GM19397 (cell line): ENCODE measurements at regions not wholly inside any gene's neighbourhood (a gene's known extent, or its start where the extent isn't known, plus 50 kb on each side); places are given as distances from the start of the nearest gene placed in this dataset.

Experiments
- ATAC-seq: cut with Tn5 transposase; IDR thresholded peaks from one replicate; pipeline ENCODE4 v1.9.1; 2021; ENCODE audit warnings: mild to moderate bottlenecking, moderate library complexity; ENCODE audit not compliant: unreplicated experiment

- no peak for ATAC-seq
Observed at GRCh38 chr5:33343676-33344327, 97.0 kb upstream of the TARS1 start.

GRCh38 chr5:33346534-33346933 is 94.2 kb upstream of the TARS1 start:
- ATAC-seq = no peak

- ATAC-seq = no peak
Observed at GRCh38 chr5:33361781-33362180, 79.0 kb upstream of the TARS1 start.

- no peak for ATAC-seq
Observed at GRCh38 chr5:33362915-33363314, 77.8 kb upstream of the TARS1 start.

DNA sequence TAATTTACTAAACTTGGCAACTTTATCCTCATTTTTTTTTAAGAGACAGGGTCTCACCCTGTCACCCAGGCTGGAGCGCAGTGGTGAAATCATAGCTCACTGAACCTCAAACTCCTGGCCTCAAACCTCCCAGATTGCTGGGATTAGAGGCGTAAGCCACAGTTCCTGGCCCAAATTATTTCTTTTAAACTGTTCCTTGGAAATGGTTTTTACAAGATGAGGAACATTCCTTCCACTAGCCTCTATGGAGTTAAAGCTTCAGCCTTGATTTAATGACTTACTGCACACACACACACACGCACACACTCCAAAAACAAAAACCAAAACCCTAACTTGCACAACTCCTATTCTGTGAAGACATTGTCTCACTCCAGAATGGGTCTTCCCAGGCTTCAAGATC is 77.2 kb upstream of the TARS1 start:
- ATAC-seq = no peak

DNA sequence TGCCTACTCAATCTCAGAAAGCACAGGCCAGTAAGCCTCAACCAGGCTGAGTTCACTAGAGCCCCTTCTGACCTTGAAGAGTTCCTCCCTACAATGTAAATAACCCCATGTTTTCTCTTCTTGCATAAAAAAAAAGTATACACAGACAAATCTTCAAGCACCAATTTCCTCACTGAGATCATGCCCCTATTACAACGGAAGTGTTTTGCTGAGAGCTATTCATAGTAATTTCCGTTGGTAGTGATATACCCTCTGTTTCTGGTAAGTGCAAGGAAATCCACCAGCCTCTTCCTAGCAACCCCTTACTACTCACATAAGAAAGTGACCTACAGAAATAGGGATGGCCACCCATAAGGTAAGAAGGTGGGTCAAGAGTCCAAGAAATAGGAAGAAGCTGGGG is 76.4 kb upstream of the TARS1 start:
- no peak for ATAC-seq

DNA sequence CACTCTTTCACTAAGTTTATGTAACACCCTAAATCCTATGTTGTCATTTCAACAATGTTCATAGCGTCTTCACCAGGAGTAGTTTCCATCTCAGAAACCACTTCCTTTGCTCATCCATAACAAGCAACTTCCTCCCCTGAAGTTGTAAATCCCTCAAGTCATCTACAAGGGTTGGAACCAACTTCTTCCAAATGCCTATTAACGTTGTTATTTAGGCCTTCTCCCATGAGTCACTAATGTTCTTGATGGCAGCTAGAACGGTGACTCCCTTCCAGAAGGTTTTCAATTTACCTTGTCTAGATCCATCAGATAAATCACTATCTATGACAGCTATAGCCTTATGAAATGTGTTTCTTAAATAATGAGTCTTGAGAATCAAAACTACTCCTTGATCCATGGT is 73.3 kb upstream of the TARS1 start:
- no peak for ATAC-seq

- ATAC-seq = no peak
Observed at GRCh38 chr5:33369485-33370465, 71.0 kb upstream of the TARS1 start.

- ATAC-seq = no peak
Observed at GRCh38 chr5:33370466-33370859, 70.3 kb upstream of the TARS1 start.

DNA sequence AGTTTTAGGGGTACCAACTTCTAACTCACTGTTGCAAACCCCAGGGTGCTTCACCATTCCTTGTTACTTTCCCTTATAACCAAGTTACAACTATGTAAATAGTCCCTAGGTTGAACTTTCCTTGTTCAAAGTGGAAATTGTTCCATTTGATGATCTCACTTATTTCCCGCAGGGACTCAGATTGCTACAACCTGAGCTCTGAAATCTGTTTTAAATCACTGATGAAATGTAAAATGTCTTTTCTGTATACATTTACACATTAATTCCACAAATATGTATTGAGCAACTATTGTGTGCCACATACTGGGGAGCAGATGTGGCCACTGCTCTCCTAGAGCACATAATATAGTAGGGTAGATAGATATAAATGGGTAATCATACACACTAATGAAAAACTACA is 69.1 kb upstream of the TARS1 start:
- no peak for ATAC-seq

GRCh38 chr5:33372721-33373472 is 67.9 kb upstream of the TARS1 start:
- ATAC-seq = no peak

DNA sequence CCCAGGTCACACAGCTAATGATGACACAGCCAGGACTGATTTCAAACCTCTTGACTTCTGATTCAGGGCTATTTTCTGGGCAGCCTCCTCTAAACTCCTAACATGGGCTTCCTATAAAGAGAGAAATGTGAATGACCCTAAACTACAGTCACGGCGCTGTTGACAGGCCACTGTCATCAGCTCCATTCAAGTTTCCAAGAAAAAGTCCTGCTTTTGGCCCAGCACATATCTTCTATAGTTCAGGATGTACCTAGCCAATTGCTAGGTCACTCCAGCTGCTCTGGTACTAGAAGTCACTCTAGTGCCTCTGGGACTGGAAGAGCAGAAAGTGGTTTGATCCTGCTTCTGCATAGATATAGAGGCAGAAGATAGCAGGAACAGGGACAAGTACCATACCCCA is 64.9 kb upstream of the TARS1 start:
- no peak for ATAC-seq

DNA sequence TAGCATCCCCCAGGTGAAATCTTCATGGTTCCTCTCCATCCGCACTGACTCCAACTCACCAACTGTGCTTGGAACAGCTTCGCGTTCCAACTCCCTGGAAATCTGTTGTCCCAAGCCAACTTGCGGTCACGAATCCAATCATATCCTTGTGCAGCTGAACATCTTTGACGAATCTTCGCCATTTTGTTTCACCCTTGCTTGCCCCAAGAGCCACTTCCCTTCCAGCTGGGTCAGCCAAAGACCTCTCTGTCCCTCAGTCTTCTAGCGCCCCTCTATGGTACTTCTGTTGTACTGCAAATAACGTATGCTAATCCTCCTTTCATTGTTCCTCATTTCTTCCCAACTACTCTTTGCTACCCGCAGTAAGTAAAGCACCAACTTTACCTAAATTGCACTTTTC is 61.0 kb upstream of the TARS1 start:
- ATAC-seq = no peak

- no peak for ATAC-seq
Observed at GRCh38 chr5:33381243-33381642, 59.5 kb upstream of the TARS1 start.
